IMR-90 (cell line): ENCODE measurements at regions not wholly inside any gene's neighbourhood (a gene's known extent, or its start where the extent isn't known, plus 50 kb on each side); places are given as distances from the start of the nearest gene placed in this dataset.

ENCODE experiments used
- ATAC-seq: fragments of 200-7000 bp; cut with Tn5 transposase; 2 replicates; pipeline ENCODE4 v1.9.1; 2020; ENCODE audit warnings: low read depth, mild to moderate bottlenecking, moderate library complexity
- BruUV-seq: library from RNA; stranded (reverse); fragments of 400-500 nt; replicated peaks from 2 replicates; lab custom pipeline; 2021; lab: Mats Ljungman, UMichigan
- CTCF ChIA-PET: fragments of 300-600 bp; formaldehyde crosslinking; extraction: SDS; loops from one replicate; lab custom pipeline; 2021; ENCODE audit warnings: antibody characterized with exemption; lab: Yijun Ruan, JAX
- POLR2A ChIA-PET: fragments of 300-600 bp; sonication (Branson Sonifier 250); formaldehyde crosslinking; loops from one replicate; lab custom pipeline; 2022; ENCODE audit warnings: antibody characterized with exemption; ENCODE audit not compliant: unreplicated experiment; lab: Charles Lee
- DNase-seq: peaks from one replicate; pipeline ENCODE4 v3.0.0; 2013
- H2AFZ ChIP-seq: replicated peaks from 2 replicates; pipeline ENCODE3; 2013; ENCODE audit warnings: low read length, mild to moderate bottlenecking; ENCODE audit not compliant: poor library complexity
- H2AK5ac ChIP-seq: 2 replicates; pipeline ENCODE4 v1.6.1; 2013; ENCODE audit warnings: low read depth, low read length, inconsistent platforms
- H2AK9ac ChIP-seq: replicated peaks from 2 replicates; pipeline ENCODE3; 2013; ENCODE audit warnings: mild to moderate bottlenecking, low read depth, low read length, moderate library complexity; ENCODE audit not compliant: poor library complexity
- H2BK120ac ChIP-seq: 2 replicates; pipeline ENCODE4 v1.6.1; 2013; ENCODE audit warnings: low read depth, low read length, inconsistent platforms
- H2BK15ac ChIP-seq: 3 replicates; pipeline ENCODE4 v1.6.1; 2013; ENCODE audit warnings: low read depth, low read length, inconsistent platforms
- H2BK20ac ChIP-seq: 2 replicates; pipeline ENCODE4 v1.6.1; 2013; ENCODE audit warnings: low read depth, mild to moderate bottlenecking, inconsistent platforms, low read length, moderate library complexity
- H2BK5ac ChIP-seq: 2 replicates; pipeline ENCODE4 v1.6.1; 2013; ENCODE audit warnings: mild to moderate bottlenecking, low read depth, low read length, inconsistent platforms; ENCODE audit not compliant: poor library complexity, severe bottlenecking
- H3K14ac ChIP-seq: replicated peaks from 2 replicates; pipeline ENCODE4 v1.6.1; 2013; ENCODE audit warnings: low read depth, low read length, inconsistent platforms
- H3K18ac ChIP-seq: 2 replicates; pipeline ENCODE4 v1.6.1; 2013; ENCODE audit warnings: low read depth, low read length, control low read depth
- H3K23ac ChIP-seq: 2 replicates; pipeline ENCODE4 v1.6.1; 2013; ENCODE audit warnings: low read depth, low read length, inconsistent platforms
- H3K27ac ChIP-seq: 2 replicates; pipeline ENCODE4 v1.5.1; 2013; ENCODE audit warnings: mild to moderate bottlenecking, control low read depth, low read length; ENCODE audit not compliant: insufficient read depth
- H3K27me3 ChIP-seq: 2 replicates; pipeline ENCODE4 v1.6.1; 2013; ENCODE audit warnings: low read length; ENCODE audit not compliant: control insufficient read depth, insufficient read depth
- H3K36me3 ChIP-seq: 2 replicates; pipeline ENCODE4 v1.6.1; 2013; ENCODE audit warnings: low read length, mixed read lengths; ENCODE audit not compliant: control insufficient read depth, insufficient read depth
- H3K4ac ChIP-seq: 2 replicates; pipeline ENCODE4 v1.6.1; 2013; ENCODE audit warnings: low read depth, low read length, inconsistent platforms
- H3K4me1 ChIP-seq: 2 replicates; pipeline ENCODE4 v1.6.1; 2013; ENCODE audit warnings: low read length, mixed read lengths; ENCODE audit not compliant: control insufficient read depth, insufficient read depth
- H3K4me2 ChIP-seq: 2 replicates; pipeline ENCODE4 v1.6.1; 2013; ENCODE audit warnings: low read depth, mild to moderate bottlenecking, control low read depth, low read length, moderate library complexity
- H3K4me3 ChIP-seq: 2 replicates; pipeline ENCODE4 v1.5.1; 2013; ENCODE audit warnings: low read depth, mild to moderate bottlenecking, control low read depth, low read length, moderate library complexity; ENCODE audit not compliant: insufficient read depth
- H3K56ac ChIP-seq: 2 replicates; pipeline ENCODE4 v1.6.1; 2013; ENCODE audit warnings: low read length, inconsistent platforms; ENCODE audit not compliant: insufficient read depth; ENCODE audit errors: extremely low read depth
- H3K79me1 ChIP-seq, 2 experiments: 2 replicates each; pipeline ENCODE4 v1.6.1; 2013; ENCODE audit warnings: low read length in 2 of 2, inconsistent platforms in 1 of 2, low read depth in 1 of 2
- H3K9ac ChIP-seq: 2 replicates; pipeline ENCODE4 v1.6.1; 2013; ENCODE audit warnings: low read depth, low read length, control low read depth
- H3K9me1 ChIP-seq: 2 replicates; pipeline ENCODE4 v1.6.1; 2013; ENCODE audit warnings: low read length, inconsistent platforms; ENCODE audit not compliant: insufficient read depth
- H3K9me3 ChIP-seq: 2 replicates; pipeline ENCODE4 v1.6.1; 2013; ENCODE audit warnings: low read length; ENCODE audit not compliant: control insufficient read depth, insufficient read depth
- H4K20me1 ChIP-seq: 2 replicates; pipeline ENCODE4 v1.6.1; 2013; ENCODE audit warnings: low read length, inconsistent platforms; ENCODE audit not compliant: insufficient read depth
- H4K5ac ChIP-seq: 2 replicates; pipeline ENCODE4 v1.6.1; 2013; ENCODE audit warnings: mild to moderate bottlenecking, low read depth, low read length, control low read depth
- H4K8ac ChIP-seq, 2 experiments: 2 replicates each; pipeline ENCODE4 v1.6.1; 2013; ENCODE audit warnings: low read depth in 2 of 2, low read length in 2 of 2, control low read depth in 1 of 2, inconsistent platforms in 1 of 2
- H4K91ac ChIP-seq: 2 replicates; pipeline ENCODE4 v1.6.1; 2013; ENCODE audit warnings: low read depth, low read length, inconsistent platforms; ENCODE audit not compliant: insufficient read depth
- BHLHE40 ChIP-seq: fragments of 150-350 bp; IDR thresholded peaks from 2 replicates; pipeline ENCODE4 v1.6.1; 2016; ENCODE audit warnings: mild to moderate bottlenecking, low read depth, low read length
- CEBPB ChIP-seq: IDR thresholded peaks from 2 replicates; pipeline ENCODE4 v1.6.1; 2012; ENCODE audit warnings: low read depth, low read length, improper control_type of control experiment
- CHD1 ChIP-seq: IDR thresholded peaks from 2 replicates; pipeline ENCODE4 v1.6.1; 2012; ENCODE audit warnings: low read depth, low read length, improper control_type of control experiment
- FOS ChIP-seq: fragments of 150-350 bp; IDR thresholded peaks from 2 replicates; pipeline ENCODE4 v1.6.1; 2016; ENCODE audit warnings: low read depth, low read length
- MAFK ChIP-seq: IDR thresholded peaks from 2 replicates; pipeline ENCODE4 v1.6.1; 2012; ENCODE audit warnings: low read depth, low read length, improper control_type of control experiment
- MAZ ChIP-seq: IDR thresholded peaks from 2 replicates; pipeline ENCODE4 v1.6.1; 2012; ENCODE audit warnings: low read depth, mild to moderate bottlenecking, low read length, improper control_type of control experiment, moderate library complexity, borderline replicate concordance
- MXI1 ChIP-seq: IDR thresholded peaks from 2 replicates; pipeline ENCODE4 v1.6.1; 2012; ENCODE audit warnings: low read depth, mild to moderate bottlenecking, low read length, moderate library complexity, borderline replicate concordance
- NFE2L2 ChIP-seq: fragments of 150-350 bp; IDR thresholded peaks from 2 replicates; pipeline ENCODE4 v1.6.1; 2016; ENCODE audit warnings: low read depth, mild to moderate bottlenecking, low read length
- POLR2A ChIP-seq: IDR thresholded peaks from 2 replicates; pipeline ENCODE4 v1.6.1; 2012; ENCODE audit warnings: mild to moderate bottlenecking, low read depth, low read length
- RAD21 ChIP-seq: IDR thresholded peaks from 2 replicates; pipeline ENCODE4 v1.6.1; 2012; ENCODE audit warnings: low read length, improper control_type of control experiment
- RCOR1 ChIP-seq: IDR thresholded peaks from 2 replicates; pipeline ENCODE4 v1.6.1; 2012; ENCODE audit warnings: mild to moderate bottlenecking, low read length, improper control_type of control experiment; ENCODE audit not compliant: insufficient replicate concordance
- RFX5 ChIP-seq: IDR thresholded peaks from 2 replicates; pipeline ENCODE4 v1.8.0; 2012; ENCODE audit warnings: low read depth, mild to moderate bottlenecking, low read length, moderate library complexity
- SMC3 ChIP-seq: fragments of 150-350 bp; IDR thresholded peaks from 2 replicates; pipeline ENCODE4 v1.6.1; 2016; ENCODE audit warnings: low read depth, mild to moderate bottlenecking, antibody characterized with exemption, low read length, moderate library complexity
- WGBS, 2 experiments: methylation state at CpG; one replicate each; pipeline versions ENCODE4 v1.1.5 to v1.1.7; 2013; ENCODE audit warnings: missing lambda C conversion rate in 2 of 2; ENCODE audit not compliant: insufficient read length in 1 of 2; ENCODE audit errors: extremely low coverage in 2 of 2; 5-methylcytosine and 5-hydroxymethylcytosine counted together
- dilution Hi-C: fragments of 300-500 bp; cut with HindIII; formaldehyde crosslinking; loops from one replicate; pipeline ENCODE4 v1.14.3; 2018; ENCODE audit warnings: low sequenced_read_pairs; ENCODE audit not compliant: unreplicated experiment
- in situ Hi-C: fragments of 300-500 bp; cut with MboI; formaldehyde crosslinking; loops from 3 replicates; pipeline ENCODE4 v1.14.3; 2019; ENCODE audit warnings: low sequenced_read_pairs, inconsistent platforms, mixed read lengths
- intact Hi-C: fragments of 100-400 bp; cut with micrococcal nuclease; formaldehyde crosslinking; loops from 2 replicates; pipeline ENCODE4 v1.10.0; 2022
- TF ChIP-seq, protein P1 (sequence below): fragments of 150-350 bp; IDR thresholded peaks from 2 replicates; pipeline ENCODE4 v1.6.1; 2016; ENCODE audit warnings: low read depth, mild to moderate bottlenecking, low read length, moderate library complexity, borderline replicate concordance
- TF ChIP-seq, protein P2 (sequence below): fragments of 150-350 bp; IDR thresholded peaks from 2 replicates; pipeline ENCODE4 v1.6.1; 2017; ENCODE audit warnings: mild to moderate bottlenecking, antibody characterized with exemption, low read length, low read depth
- TF ChIP-seq, protein P3 (sequence below): conservative IDR thresholded peaks from 2 replicates; pipeline ENCODE4 v1.5.1; 2012; ENCODE audit warnings: mild to moderate bottlenecking, low read depth, low read length, improper control_type of control experiment

DNA sequence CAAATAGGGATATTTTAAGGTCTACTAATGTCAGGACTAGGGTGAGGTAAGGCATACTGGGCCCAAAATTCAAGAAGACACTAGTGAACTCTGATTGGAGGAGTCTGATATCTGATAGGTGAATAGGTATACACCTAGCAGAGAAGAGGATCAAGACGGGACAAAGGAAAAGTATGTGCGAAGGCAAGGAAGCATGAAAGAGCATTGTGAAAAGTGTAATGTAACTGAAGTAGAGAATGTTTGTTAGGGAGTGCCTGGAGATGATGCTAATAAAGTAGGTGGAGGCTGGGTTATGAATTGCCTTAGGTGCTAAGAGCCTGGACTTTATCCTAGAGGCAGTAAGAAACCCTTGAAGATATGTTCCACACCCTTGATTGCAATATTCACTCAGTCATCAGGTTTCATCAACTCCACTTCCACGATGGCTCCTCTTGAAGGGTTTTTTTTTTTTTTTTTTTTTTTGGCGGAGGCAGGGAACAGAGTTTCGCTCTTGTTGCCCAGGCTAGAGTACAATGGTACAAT is 49.9 kb upstream of the XIAP start:
- no peak overlapping the region for H3K56ac ChIP-seq
- no peak overlapping the region for H2AFZ ChIP-seq
- in situ Hi-C loops (no loop called here), dilution Hi-C loops (no loop called here), intact Hi-C loops (no loop called here)
- ATAC-seq, result no peak
- no peak overlapping the region for H4K5ac ChIP-seq
- ChIA-PET CTCF (no interaction called here), POLR2A (no interaction called here)
- no peaks in the 10 kb centered on the region for H3K9me1 ChIP-seq
- no peak overlapping the region for H3K9ac ChIP-seq
- peaks cover 3% of the 10 kb centered on the region; the same call in 1 of the 2 replicates for H3K4me1 ChIP-seq
- no peak overlapping the region for H3K14ac ChIP-seq
- no peak overlapping the region for H2AK5ac ChIP-seq
- DNase-seq, result no peak
- no peak overlapping the region for H3K4me2 ChIP-seq
- H3K27me3 ChIP-seq, result no peaks in the 10 kb centered on the region
- no peak overlapping the region for H2BK15ac ChIP-seq
- no peak overlapping the region for H2AK9ac ChIP-seq
- H3K4me3 ChIP-seq, result no peak overlapping the region
- no peaks in the 10 kb centered on the region for H3K36me3 ChIP-seq
- no peak overlapping the region for H2BK120ac ChIP-seq
- no TSS peak for BruUV-seq
- H2BK5ac ChIP-seq, result no peak overlapping the region
- no peaks in the 10 kb centered on the region for H3K79me1 ChIP-seq
- 81% methylated on average over 2 of the region's 5 CpGs; no CpG with 5 or more reads in 1 of the 2 experiments for WGBS, 2 experiments
- no peak overlapping the region for H3K23ac ChIP-seq
- H4K20me1 ChIP-seq, result no peaks in the 10 kb centered on the region
- H3K9me3 ChIP-seq, result no peaks in the 10 kb centered on the region
- no peak overlapping the region for H3K18ac ChIP-seq
- H4K8ac ChIP-seq, result no peak overlapping the region
- no peak overlapping the region for H3K4ac ChIP-seq
- H4K91ac ChIP-seq, result no peak overlapping the region
- no peak overlapping the region for H3K27ac ChIP-seq
- no peak for TF ChIP-seq SMC3
- TF ChIP-seq, protein P1, sequence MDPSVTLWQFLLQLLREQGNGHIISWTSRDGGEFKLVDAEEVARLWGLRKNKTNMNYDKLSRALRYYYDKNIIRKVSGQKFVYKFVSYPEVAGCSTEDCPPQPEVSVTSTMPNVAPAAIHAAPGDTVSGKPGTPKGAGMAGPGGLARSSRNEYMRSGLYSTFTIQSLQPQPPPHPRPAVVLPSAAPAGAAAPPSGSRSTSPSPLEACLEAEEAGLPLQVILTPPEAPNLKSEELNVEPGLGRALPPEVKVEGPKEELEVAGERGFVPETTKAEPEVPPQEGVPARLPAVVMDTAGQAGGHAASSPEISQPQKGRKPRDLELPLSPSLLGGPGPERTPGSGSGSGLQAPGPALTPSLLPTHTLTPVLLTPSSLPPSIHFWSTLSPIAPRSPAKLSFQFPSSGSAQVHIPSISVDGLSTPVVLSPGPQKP, result no peak
- TF ChIP-seq CHD1, result no peak
- TF ChIP-seq MAFK, result no peak
- TF ChIP-seq, protein P2, sequence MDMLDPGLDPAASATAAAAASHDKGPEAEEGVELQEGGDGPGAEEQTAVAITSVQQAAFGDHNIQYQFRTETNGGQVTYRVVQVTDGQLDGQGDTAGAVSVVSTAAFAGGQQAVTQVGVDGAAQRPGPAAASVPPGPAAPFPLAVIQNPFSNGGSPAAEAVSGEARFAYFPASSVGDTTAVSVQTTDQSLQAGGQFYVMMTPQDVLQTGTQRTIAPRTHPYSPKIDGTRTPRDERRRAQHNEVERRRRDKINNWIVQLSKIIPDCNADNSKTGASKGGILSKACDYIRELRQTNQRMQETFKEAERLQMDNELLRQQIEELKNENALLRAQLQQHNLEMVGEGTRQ, result no peak
- no peak for TF ChIP-seq RFX5
- no peak for TF ChIP-seq MXI1
- TF ChIP-seq RAD21, result no peak
- no peak for TF ChIP-seq POLR2A
- TF ChIP-seq CEBPB, result no peak
- no peak for TF ChIP-seq MAZ
- TF ChIP-seq RCOR1, result no peak
- no peak for TF ChIP-seq NFE2L2
- no peak for TF ChIP-seq FOS
- TF ChIP-seq, protein P3, sequence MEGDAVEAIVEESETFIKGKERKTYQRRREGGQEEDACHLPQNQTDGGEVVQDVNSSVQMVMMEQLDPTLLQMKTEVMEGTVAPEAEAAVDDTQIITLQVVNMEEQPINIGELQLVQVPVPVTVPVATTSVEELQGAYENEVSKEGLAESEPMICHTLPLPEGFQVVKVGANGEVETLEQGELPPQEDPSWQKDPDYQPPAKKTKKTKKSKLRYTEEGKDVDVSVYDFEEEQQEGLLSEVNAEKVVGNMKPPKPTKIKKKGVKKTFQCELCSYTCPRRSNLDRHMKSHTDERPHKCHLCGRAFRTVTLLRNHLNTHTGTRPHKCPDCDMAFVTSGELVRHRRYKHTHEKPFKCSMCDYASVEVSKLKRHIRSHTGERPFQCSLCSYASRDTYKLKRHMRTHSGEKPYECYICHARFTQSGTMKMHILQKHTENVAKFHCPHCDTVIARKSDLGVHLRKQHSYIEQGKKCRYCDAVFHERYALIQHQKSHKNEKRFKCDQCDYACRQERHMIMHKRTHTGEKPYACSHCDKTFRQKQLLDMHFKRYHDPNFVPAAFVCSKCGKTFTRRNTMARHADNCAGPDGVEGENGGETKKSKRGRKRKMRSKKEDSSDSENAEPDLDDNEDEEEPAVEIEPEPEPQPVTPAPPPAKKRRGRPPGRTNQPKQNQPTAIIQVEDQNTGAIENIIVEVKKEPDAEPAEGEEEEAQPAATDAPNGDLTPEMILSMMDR, result no peak
- TF ChIP-seq BHLHE40, result no peak
- no peak overlapping the region for H2BK20ac ChIP-seq
